ENCODE measurements at regions not wholly inside any gene's neighbourhood (a gene's known extent, or its start where the extent isn't known, plus 50 kb on each side); places are given as distances from the start of the nearest gene placed in this dataset.
A peak's percentile ranks its signal among the peaks of the same experiment; 100 is the strongest.

- no peaks in the 10 kb centered on the region for H3K79me2 ChIP-seq (ENCODE audit: control insufficient read depth, insufficient read depth, low read length, unreplicated experiment)
- H3K36me3 ChIP-seq (ENCODE audit: insufficient read depth, low read length) = no peaks in the 10 kb centered on the region
- no peak overlapping the region for H3K4me3 ChIP-seq (ENCODE audit: low read depth, low read length)
- no peak overlapping the region for H3K27ac ChIP-seq (ENCODE audit: low read depth, low read length)
- H3K4me1 ChIP-seq (ENCODE audit: control insufficient read depth, insufficient read depth, low read length, unreplicated experiment) = no peaks in the 10 kb centered on the region
- H3K27me3 ChIP-seq (ENCODE audit: insufficient read depth, low read length) = no peaks in the 10 kb centered on the region
- H2AFZ ChIP-seq (ENCODE audit: low read length, unreplicated experiment) = no peak overlapping the region
These were observed 231.5 kb upstream of the FOXN3 start for GRCh38 chr14:89648510-89648909.

- Histone ChIP-seq H3K36me3 (ENCODE audit: insufficient read depth, low read length) (no peaks in the 10 kb centered on the region), H3K4me3 (ENCODE audit: low read depth, low read length) (no peak overlapping the region), H3K79me2 (ENCODE audit: control insufficient read depth, insufficient read depth, low read length, unreplicated experiment) (no peaks in the 10 kb centered on the region), H3K4me1 (ENCODE audit: control insufficient read depth, insufficient read depth, low read length, unreplicated experiment) (no peaks in the 10 kb centered on the region), H3K27me3 (ENCODE audit: insufficient read depth, low read length) (no peaks in the 10 kb centered on the region), H2AFZ (ENCODE audit: low read length, unreplicated experiment) (no peak overlapping the region), H3K27ac (ENCODE audit: low read depth, low read length) (no peak overlapping the region)
These were observed 229.9 kb upstream of the FOXN3 start for GRCh38 chr14:89646971-89647370.

GRCh38 chr14:89644641-89645040 is 227.6 kb upstream of the FOXN3 start:
- no peaks in the 10 kb centered on the region for H3K36me3 ChIP-seq (ENCODE audit: insufficient read depth, low read length)
- H3K79me2 ChIP-seq (ENCODE audit: control insufficient read depth, insufficient read depth, low read length, unreplicated experiment) = no peaks in the 10 kb centered on the region
- no peaks in the 10 kb centered on the region for H3K27me3 ChIP-seq (ENCODE audit: insufficient read depth, low read length)
- no peak overlapping the region for H3K27ac ChIP-seq (ENCODE audit: low read depth, low read length)
- no peak overlapping the region for H3K4me3 ChIP-seq (ENCODE audit: low read depth, low read length)
- H2AFZ ChIP-seq (ENCODE audit: low read length, unreplicated experiment) = no peak overlapping the region
- H3K4me1 ChIP-seq (ENCODE audit: control insufficient read depth, insufficient read depth, low read length, unreplicated experiment) = no peaks in the 10 kb centered on the region

GRCh38 chr14:89641495-89642175 is 224.6 kb upstream of the FOXN3 start:
- H3K4me3 ChIP-seq (ENCODE audit: low read depth, low read length) = no peak overlapping the region
- H3K4me1 ChIP-seq (ENCODE audit: control insufficient read depth, insufficient read depth, low read length, unreplicated experiment) = no peaks in the 10 kb centered on the region
- no peak overlapping the region for H2AFZ ChIP-seq (ENCODE audit: low read length, unreplicated experiment)
- H3K27me3 ChIP-seq (ENCODE audit: insufficient read depth, low read length) = no peaks in the 10 kb centered on the region
- H3K27ac ChIP-seq (ENCODE audit: low read depth, low read length) = no peak overlapping the region
- no peaks in the 10 kb centered on the region for H3K36me3 ChIP-seq (ENCODE audit: insufficient read depth, low read length)
- H3K79me2 ChIP-seq (ENCODE audit: control insufficient read depth, insufficient read depth, low read length, unreplicated experiment) = no peaks in the 10 kb centered on the region

DNA sequence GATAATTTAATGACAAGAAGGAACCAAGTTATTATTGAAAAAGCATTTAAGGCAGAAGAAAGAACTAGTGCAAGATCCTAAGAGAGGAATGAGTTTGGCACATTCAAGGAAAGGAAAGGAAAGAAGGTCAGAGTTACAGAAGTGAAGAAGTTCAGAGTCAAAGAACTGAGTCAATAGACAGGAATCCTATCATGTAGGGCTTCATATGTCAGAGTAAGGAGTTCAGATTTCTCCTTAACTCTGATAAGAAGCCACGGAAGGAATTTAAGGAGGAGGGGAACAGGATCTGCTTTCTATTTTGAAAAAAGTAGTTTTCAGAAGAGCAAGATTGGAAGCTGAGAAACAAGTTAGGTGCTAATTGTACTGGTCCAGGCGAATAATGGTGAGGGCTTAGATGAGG is 223.1 kb upstream of the FOXN3 start:
- Histone ChIP-seq H3K4me1 (ENCODE audit: control insufficient read depth, insufficient read depth, low read length, unreplicated experiment) (no peaks in the 10 kb centered on the region), H3K79me2 (ENCODE audit: control insufficient read depth, insufficient read depth, low read length, unreplicated experiment) (no peaks in the 10 kb centered on the region), H3K27ac (ENCODE audit: low read depth, low read length) (no peak overlapping the region), H3K36me3 (ENCODE audit: insufficient read depth, low read length) (no peaks in the 10 kb centered on the region), H2AFZ (ENCODE audit: low read length, unreplicated experiment) (no peak overlapping the region), H3K4me3 (ENCODE audit: low read depth, low read length) (no peak overlapping the region), H3K27me3 (ENCODE audit: insufficient read depth, low read length) (no peaks in the 10 kb centered on the region)

- Histone ChIP-seq H3K27me3 (ENCODE audit: insufficient read depth, low read length) (no peaks in the 10 kb centered on the region), H3K79me2 (ENCODE audit: control insufficient read depth, insufficient read depth, low read length, unreplicated experiment) (no peaks in the 10 kb centered on the region), H2AFZ (ENCODE audit: low read length, unreplicated experiment) (no peak overlapping the region), H3K27ac (ENCODE audit: low read depth, low read length) (no peak overlapping the region), H3K36me3 (ENCODE audit: insufficient read depth, low read length) (no peaks in the 10 kb centered on the region), H3K4me3 (ENCODE audit: low read depth, low read length) (no peak overlapping the region), H3K4me1 (ENCODE audit: control insufficient read depth, insufficient read depth, low read length, unreplicated experiment) (no peaks in the 10 kb centered on the region)
These were observed 222.7 kb upstream of the FOXN3 start for GRCh38 chr14:89639687-89640086.

- Histone ChIP-seq H3K27ac (ENCODE audit: low read depth, low read length) (no peak overlapping the region), H3K4me3 (ENCODE audit: low read depth, low read length) (no peak overlapping the region), H3K36me3 (ENCODE audit: insufficient read depth, low read length) (no peaks in the 10 kb centered on the region), H3K27me3 (ENCODE audit: insufficient read depth, low read length) (no peaks in the 10 kb centered on the region), H3K4me1 (ENCODE audit: control insufficient read depth, insufficient read depth, low read length, unreplicated experiment) (no peaks in the 10 kb centered on the region), H2AFZ (ENCODE audit: low read length, unreplicated experiment) (no peak overlapping the region), H3K79me2 (ENCODE audit: control insufficient read depth, insufficient read depth, low read length, unreplicated experiment) (no peaks in the 10 kb centered on the region)
These were observed 221.9 kb upstream of the FOXN3 start for GRCh38 chr14:89638891-89639290.

GRCh38 chr14:89637581-89637980 is 220.5 kb upstream of the FOXN3 start:
- no peaks in the 10 kb centered on the region for H3K79me2 ChIP-seq (ENCODE audit: control insufficient read depth, insufficient read depth, low read length, unreplicated experiment)
- no peak overlapping the region for H2AFZ ChIP-seq (ENCODE audit: low read length, unreplicated experiment)
- H3K27ac ChIP-seq (ENCODE audit: low read depth, low read length) = no peak overlapping the region
- H3K36me3 ChIP-seq (ENCODE audit: insufficient read depth, low read length) = no peaks in the 10 kb centered on the region
- no peaks in the 10 kb centered on the region for H3K27me3 ChIP-seq (ENCODE audit: insufficient read depth, low read length)
- no peaks in the 10 kb centered on the region for H3K4me1 ChIP-seq (ENCODE audit: control insufficient read depth, insufficient read depth, low read length, unreplicated experiment)
- H3K4me3 ChIP-seq (ENCODE audit: low read depth, low read length) = no peak overlapping the region

- H3K4me3 ChIP-seq (ENCODE audit: low read depth, low read length) = no peak overlapping the region
- H2AFZ ChIP-seq (ENCODE audit: low read length, unreplicated experiment) = no peak overlapping the region
- H3K79me2 ChIP-seq (ENCODE audit: control insufficient read depth, insufficient read depth, low read length, unreplicated experiment) = no peaks in the 10 kb centered on the region
- H3K36me3 ChIP-seq (ENCODE audit: insufficient read depth, low read length) = no peaks in the 10 kb centered on the region
- H3K4me1 ChIP-seq (ENCODE audit: control insufficient read depth, insufficient read depth, low read length, unreplicated experiment) = peaks cover 13% of the 10 kb centered on the region
- no peaks in the 10 kb centered on the region for H3K27me3 ChIP-seq (ENCODE audit: insufficient read depth, low read length)
- H3K27ac ChIP-seq (ENCODE audit: low read depth, low read length) = no peak overlapping the region
These were observed 218.6 kb upstream of the FOXN3 start for GRCh38 chr14:89635615-89636014.

DNA sequence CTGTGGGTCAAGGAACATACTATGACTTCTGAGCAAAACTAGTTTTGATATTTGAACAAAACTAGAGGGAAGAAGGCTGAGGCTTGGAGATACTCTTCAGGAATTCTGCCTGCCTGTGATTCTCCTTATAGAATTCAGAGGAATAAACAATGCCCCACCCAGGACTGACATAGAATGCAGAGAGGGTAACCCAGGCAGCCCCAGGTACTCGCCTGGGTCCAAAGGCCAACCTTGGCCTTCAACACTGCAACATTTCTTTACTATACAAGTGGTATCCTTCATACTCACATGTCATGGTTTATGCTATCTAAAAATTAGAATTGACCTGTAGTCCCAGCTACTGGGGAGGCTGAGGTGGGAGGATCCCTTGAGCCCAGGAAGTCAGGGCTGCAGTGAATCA is 217.0 kb upstream of the FOXN3 start:
- no peak overlapping the region for H2AFZ ChIP-seq (ENCODE audit: low read length, unreplicated experiment)
- no peak overlapping the region for H3K27ac ChIP-seq (ENCODE audit: low read depth, low read length)
- no peaks in the 10 kb centered on the region for H3K36me3 ChIP-seq (ENCODE audit: insufficient read depth, low read length)
- peaks cover 17% of the 10 kb centered on the region for H3K4me1 ChIP-seq (ENCODE audit: control insufficient read depth, insufficient read depth, low read length, unreplicated experiment)
- H3K27me3 ChIP-seq (ENCODE audit: insufficient read depth, low read length) = no peaks in the 10 kb centered on the region
- no peak overlapping the region for H3K4me3 ChIP-seq (ENCODE audit: low read depth, low read length)
- no peaks in the 10 kb centered on the region for H3K79me2 ChIP-seq (ENCODE audit: control insufficient read depth, insufficient read depth, low read length, unreplicated experiment)

DNA sequence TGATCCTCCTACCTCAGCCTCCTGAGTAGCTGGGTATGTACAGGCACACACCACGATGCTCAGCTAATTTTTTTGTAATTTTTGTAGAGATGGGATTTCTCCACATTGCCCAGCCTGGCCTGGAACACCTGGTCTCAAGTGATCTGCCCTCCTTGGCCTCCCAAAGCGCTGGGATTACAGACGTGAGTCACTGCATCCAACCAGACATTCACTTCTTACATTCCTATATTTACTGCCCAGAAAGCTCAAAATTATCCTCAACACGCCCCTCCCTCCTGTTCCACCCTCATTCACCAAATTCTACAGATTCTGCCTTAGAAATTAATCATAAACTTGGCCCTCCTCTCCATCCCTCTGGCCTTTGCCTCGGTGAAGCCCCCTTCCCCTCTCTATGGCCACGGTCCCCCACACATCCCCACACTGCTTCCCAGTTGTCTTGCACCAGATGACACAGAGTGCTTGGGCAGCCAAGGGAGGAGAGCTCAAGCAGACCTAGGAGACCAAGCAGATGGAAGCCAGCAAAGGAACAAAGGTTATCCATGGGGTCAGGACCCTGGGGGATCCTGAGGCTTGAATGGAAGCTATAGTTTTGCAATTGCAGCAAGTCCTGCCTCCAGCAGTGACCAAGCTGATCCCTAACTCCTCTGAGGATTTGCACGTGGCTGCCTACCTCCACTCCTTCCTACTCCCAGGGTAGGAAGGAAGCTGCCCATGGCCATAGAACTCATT is 213.2 kb upstream of the FOXN3 start:
- no peaks in the 10 kb centered on the region for H3K27me3 ChIP-seq (ENCODE audit: insufficient read depth, low read length)
- H3K36me3 ChIP-seq (ENCODE audit: insufficient read depth, low read length) = no peaks in the 10 kb centered on the region
- H3K4me3 ChIP-seq (ENCODE audit: low read depth, low read length) = no peak overlapping the region
- no peaks in the 10 kb centered on the region for H3K79me2 ChIP-seq (ENCODE audit: control insufficient read depth, insufficient read depth, low read length, unreplicated experiment)
- H2AFZ ChIP-seq (ENCODE audit: low read length, unreplicated experiment) = peak overlapping the region; percentile 39
- H3K27ac ChIP-seq (ENCODE audit: low read depth, low read length) = peak overlapping the region; percentile 90
- H3K4me1 ChIP-seq (ENCODE audit: control insufficient read depth, insufficient read depth, low read length, unreplicated experiment) = peaks cover 17% of the 10 kb centered on the region

All from ACC112 (cell line).